Lower lobe of right lung (tissue), 2 donors: ENCODE measurements at regions not wholly inside any gene's neighbourhood (a gene's known extent, or its start where the extent isn't known, plus 50 kb on each side); places are given as distances from the start of the nearest gene placed in this dataset.

Experiments used
- ATAC-seq, 2 donors: fragments of 200-7000 bp; cut with Tn5 transposase; one replicate each; pipeline ENCODE4 v1.9.1; 2020 to 2022; ENCODE audit warnings: mild to moderate bottlenecking in 2 of 2, moderate library complexity in 2 of 2
- DNase-seq: peaks from one replicate; pipeline ENCODE4 v3.0.0-alpha.2; 2020
- H3K27ac ChIP-seq: fragments of 200-600 bp; one replicate; pipeline ENCODE4 v1.8.0; 2022
- H3K27me3 ChIP-seq: fragments of 200-600 bp; one replicate; pipeline ENCODE4 v1.8.0; 2022; ENCODE audit warnings: low read depth
- H3K36me3 ChIP-seq: fragments of 200-600 bp; one replicate; pipeline ENCODE4 v1.8.0; 2022; ENCODE audit warnings: mild to moderate bottlenecking
- H3K4me1 ChIP-seq: fragments of 200-600 bp; one replicate; pipeline ENCODE4 v1.8.0; 2022
- H3K4me3 ChIP-seq: fragments of 200-600 bp; one replicate; pipeline ENCODE4 v1.8.0; 2022; ENCODE audit warnings: mild to moderate bottlenecking
- H3K9me3 ChIP-seq: fragments of 200-600 bp; one replicate; pipeline ENCODE4 v1.8.0; 2022
- intact Hi-C: fragments of 100-400 bp; cut with DNase I; formaldehyde crosslinking; loops from one replicate; pipeline ENCODE4 v1.11.0; 2022
- TF ChIP-seq, protein P1 (sequence below): fragments of 200-600 bp; IDR thresholded peaks from one replicate; pipeline ENCODE4 v1.8.0; 2022; ENCODE audit warnings: antibody characterized with exemption, mild to moderate bottlenecking
- donor health status: DM: no; HTN: yes; CAD: no; lungs with severe emphysema.

DNA sequence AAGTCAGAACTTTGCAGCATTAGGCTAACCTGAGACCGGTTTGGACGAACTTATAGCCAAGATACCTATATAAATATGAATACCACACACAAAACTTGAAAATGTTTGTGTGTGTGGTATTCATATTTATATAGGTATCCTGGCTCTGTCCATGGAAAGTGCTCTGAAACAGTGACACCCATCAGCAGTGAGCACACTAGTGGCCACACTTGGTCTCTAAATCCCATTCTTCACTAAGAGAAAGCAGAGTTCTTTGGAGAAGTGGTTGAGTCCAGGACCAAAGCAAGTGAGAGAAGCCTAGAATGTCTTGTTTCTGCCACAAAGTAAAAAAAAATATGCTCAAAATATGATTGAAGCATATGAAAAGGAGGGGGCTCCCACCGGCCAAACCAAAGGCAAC, 146.5 kb downstream of the TWIST2 start:
- ATAC-seq, result no peak
- no peak for DNase-seq

DNA sequence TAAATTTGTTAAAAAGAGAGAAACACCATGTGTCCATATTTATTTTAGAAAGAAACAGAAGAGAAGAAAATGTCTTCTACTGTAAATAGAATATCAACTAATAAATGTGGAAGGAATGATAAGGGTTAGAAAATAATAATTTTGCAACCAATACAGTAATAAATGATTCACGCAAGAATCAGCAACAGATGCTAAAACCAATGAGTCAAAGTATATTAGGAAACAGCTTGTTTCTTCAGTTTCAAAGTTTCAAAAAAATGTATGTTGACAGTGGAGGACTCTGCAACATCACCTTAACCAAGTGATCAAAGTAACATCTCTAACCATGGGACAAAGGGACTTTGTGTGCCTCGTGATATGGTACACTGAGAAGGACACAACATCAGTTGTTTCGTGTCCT, 147.0 kb downstream of the TWIST2 start:
- TF ChIP-seq, protein P1, sequence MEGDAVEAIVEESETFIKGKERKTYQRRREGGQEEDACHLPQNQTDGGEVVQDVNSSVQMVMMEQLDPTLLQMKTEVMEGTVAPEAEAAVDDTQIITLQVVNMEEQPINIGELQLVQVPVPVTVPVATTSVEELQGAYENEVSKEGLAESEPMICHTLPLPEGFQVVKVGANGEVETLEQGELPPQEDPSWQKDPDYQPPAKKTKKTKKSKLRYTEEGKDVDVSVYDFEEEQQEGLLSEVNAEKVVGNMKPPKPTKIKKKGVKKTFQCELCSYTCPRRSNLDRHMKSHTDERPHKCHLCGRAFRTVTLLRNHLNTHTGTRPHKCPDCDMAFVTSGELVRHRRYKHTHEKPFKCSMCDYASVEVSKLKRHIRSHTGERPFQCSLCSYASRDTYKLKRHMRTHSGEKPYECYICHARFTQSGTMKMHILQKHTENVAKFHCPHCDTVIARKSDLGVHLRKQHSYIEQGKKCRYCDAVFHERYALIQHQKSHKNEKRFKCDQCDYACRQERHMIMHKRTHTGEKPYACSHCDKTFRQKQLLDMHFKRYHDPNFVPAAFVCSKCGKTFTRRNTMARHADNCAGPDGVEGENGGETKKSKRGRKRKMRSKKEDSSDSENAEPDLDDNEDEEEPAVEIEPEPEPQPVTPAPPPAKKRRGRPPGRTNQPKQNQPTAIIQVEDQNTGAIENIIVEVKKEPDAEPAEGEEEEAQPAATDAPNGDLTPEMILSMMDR, result no peak
- Histone ChIP-seq H3K4me3 (no peak overlapping the region), H3K27me3 (no peaks in the 10 kb centered on the region), H3K36me3 (no peaks in the 10 kb centered on the region), H3K4me1 (no peaks in the 10 kb centered on the region), H3K9me3 (peaks cover 3% of the 10 kb centered on the region), H3K27ac (no peak overlapping the region)
- no peak for DNase-seq
- no peak for ATAC-seq
- intact Hi-C loops, result no loop called here

More for the DNA sequence above, 146.5 kb downstream of the TWIST2 start:
- no peak overlapping the region for H3K4me3 ChIP-seq
- intact Hi-C loops, result no loop called here
- H3K36me3 ChIP-seq, result no peaks in the 10 kb centered on the region
- H3K27me3 ChIP-seq, result no peaks in the 10 kb centered on the region
- no peaks in the 10 kb centered on the region for H3K4me1 ChIP-seq
- peaks cover 3% of the 10 kb centered on the region for H3K9me3 ChIP-seq
- no peak overlapping the region for H3K27ac ChIP-seq
- TF ChIP-seq, protein P1, result no peak

DNA sequence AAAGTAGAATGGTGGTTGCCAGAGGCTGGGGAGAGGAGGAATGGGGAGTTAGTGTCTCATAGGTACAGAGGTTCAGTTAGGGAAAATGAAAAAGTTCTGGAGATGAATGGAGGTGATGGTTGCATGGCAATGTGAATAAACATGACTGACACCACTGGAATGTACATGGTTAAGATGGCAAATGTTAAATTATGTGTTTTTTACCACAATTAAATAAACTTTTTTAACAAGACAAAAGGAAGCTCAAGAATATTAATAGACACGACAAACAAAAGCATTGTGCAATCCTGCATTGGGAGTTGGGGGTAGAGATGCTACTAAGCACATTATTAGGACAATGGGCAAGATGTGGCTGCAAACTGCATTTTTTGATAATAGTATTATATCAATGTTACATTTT, 147.7 kb downstream of the TWIST2 start:
- no peak for ATAC-seq
- TF ChIP-seq, protein P1, result no peak
- no peaks in the 10 kb centered on the region for H3K36me3 ChIP-seq
- intact Hi-C loops, result no loop called here
- no peak for DNase-seq
- H3K27ac ChIP-seq, result no peak overlapping the region
- no peaks in the 10 kb centered on the region for H3K27me3 ChIP-seq
- peaks cover 3% of the 10 kb centered on the region for H3K9me3 ChIP-seq
- no peaks in the 10 kb centered on the region for H3K4me1 ChIP-seq
- H3K4me3 ChIP-seq, result no peak overlapping the region

DNA sequence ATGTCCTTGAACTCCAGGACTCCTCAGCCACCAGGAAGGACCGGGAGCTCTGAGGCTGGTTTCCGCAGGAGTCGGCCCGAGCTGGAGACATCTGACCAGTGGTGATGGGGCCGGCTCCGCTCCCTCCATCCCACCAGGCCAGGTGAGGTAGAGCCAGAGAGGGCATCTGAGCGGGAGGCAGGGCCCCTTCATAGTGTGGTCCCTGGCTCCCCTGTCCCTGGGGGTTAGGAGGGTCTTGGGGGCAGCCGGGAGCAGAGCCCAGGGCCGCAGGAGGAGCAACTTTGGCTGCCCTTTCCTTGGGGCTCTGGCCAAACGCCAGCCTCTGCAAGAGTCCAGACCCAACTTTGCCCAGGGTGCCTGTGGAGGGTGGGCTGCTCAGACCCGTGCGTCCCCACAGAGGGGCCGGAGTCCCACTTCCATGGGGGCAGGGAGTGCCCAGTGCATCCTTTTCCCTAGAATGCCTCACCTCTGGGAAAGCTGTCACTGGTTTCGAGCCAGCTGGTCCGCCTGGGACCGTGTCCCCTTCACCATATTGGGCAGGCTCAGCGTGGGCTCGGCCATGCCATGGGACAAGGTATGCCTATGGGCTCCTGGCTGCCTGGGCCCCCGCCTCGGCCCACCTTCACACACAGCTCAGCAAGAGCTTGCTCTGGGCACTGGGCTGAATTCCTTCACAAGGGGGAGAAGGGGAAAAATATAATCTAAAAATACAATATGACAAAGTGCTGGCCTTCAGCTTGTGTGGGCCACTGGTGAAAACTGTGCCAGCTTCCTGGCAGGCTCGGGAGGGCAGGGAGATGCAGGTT, 148.6 kb downstream of the TWIST2 start:
- H3K4me3 ChIP-seq, result no peak overlapping the region
- ATAC-seq, result peak in 1 of 2 donors; percentile 34
- no peaks in the 10 kb centered on the region for H3K4me1 ChIP-seq
- peaks cover 9% of the 10 kb centered on the region for H3K9me3 ChIP-seq
- intact Hi-C loops, result no loop called here
- H3K36me3 ChIP-seq, result no peaks in the 10 kb centered on the region
- H3K27me3 ChIP-seq, result no peaks in the 10 kb centered on the region
- H3K27ac ChIP-seq, result no peak overlapping the region
- TF ChIP-seq, protein P1, result no peak
- no peak for DNase-seq

DNA sequence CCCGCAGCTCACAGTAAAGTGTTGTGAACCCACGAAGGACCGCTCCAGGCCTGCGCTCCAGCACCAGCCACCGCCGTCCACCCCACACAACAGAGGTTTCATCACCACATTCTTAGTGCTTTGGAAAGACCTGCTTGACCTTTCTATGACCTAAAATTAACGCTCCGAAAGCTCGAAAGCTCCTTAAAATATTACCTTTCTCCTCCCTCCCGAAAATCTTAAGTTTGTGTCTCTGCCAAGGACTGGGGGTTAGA, 149.2 kb downstream of the TWIST2 start:
- DNase-seq, result no peak
- no peak for ATAC-seq

More for the DNA sequence above, 149.2 kb downstream of the TWIST2 start:
- H3K27me3 ChIP-seq, result no peaks in the 10 kb centered on the region
- no peak overlapping the region for H3K27ac ChIP-seq
- H3K4me3 ChIP-seq, result no peak overlapping the region
- H3K36me3 ChIP-seq, result no peaks in the 10 kb centered on the region
- no peaks in the 10 kb centered on the region for H3K4me1 ChIP-seq
- TF ChIP-seq, protein P1, result no peak
- intact Hi-C loops, result no loop called here
- H3K9me3 ChIP-seq, result peaks cover 9% of the 10 kb centered on the region
